Fibroblast of skin of scalp (primary cell): ENCODE measurements at regions not wholly inside any gene's neighbourhood (a gene's known extent, or its start where the extent isn't known, plus 50 kb on each side); places are given as distances from the start of the nearest gene placed in this dataset.

Source experiments
- DNase-seq: peaks from one replicate; pipeline ENCODE4 v3.0.0-alpha.2; 2013

GRCh38 chr7:68444956-68445355, 1153.3 kb upstream of the AUTS2 start:
- no peak for DNase-seq

DNA sequence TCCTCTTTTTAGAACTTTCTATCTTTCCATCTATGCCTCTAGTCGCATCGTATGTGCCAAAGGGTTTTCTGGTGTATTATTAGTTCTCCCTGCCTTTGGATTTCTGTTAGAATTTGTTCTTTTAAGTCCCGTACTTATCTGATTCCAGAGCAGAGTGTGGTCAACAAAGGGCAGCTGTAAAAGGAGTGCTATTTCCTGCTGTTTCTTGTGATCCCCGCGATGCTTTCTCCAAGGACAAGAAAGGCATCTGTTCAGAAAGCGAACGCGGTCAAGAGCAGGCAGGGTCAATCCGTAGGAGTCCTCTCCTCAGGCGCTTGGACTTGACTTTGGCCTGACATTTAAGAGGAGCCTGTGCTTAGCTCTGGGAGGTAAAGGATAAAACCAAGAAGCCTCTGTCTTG, 1152.1 kb upstream of the AUTS2 start:
- no peak for DNase-seq

DNA sequence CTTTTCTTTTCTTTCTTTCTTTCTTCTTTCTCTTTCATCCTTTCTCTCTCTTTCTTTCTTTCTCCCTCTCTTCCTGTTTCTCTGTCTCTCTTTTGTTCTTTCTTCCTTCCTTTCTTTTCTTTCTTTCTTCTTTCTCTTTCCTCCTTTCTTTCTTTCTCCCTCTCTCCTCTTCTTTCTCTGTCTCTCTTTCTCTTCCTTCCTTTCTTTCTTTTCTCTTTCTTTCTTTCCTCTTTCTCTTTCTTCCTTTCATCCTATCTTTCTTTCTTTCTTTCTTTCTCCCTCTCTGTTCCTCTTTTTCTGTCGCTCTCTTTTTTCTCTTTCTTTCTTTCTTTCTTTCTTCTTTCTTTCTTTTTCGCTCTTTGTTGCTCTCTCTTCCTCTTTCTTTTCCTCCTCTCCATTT, 1149.2 kb upstream of the AUTS2 start:
- DNase-seq, result no peak

DNA sequence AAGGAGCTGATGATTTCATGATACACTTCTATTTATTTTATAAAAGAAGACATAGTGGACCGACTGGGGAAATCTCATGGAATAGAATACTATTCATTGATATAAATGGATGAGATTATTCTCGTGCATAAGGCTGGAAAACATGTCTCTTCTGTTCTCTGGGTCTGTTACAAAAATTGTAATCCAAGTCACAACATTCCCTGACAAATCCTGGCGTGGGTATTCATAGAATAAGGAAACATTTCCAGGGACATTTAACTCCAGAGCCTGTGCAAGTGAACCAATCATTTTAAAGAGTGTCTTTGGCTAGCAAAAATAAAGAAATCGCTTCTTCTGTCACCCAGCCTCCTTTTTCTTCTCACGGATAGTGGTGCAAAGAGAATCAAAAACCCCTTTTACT, 1148.5 kb upstream of the AUTS2 start:
- DNase-seq, result no peak

GRCh38 chr7:68454931-68455330, 1143.3 kb upstream of the AUTS2 start:
- no peak for DNase-seq

- DNase-seq, result no peak
These were observed 1141.8 kb upstream of the AUTS2 start for GRCh38 chr7:68456469-68456868.

- peak; percentile 8 for DNase-seq
These were observed 1140.8 kb upstream of the AUTS2 start for GRCh38 chr7:68457481-68457880.

- DNase-seq, result peak; percentile 22
These were observed 1140.0 kb upstream of the AUTS2 start for GRCh38 chr7:68458010-68458908.

- DNase-seq, result peak; percentile 59
These were observed 1136.8 kb upstream of the AUTS2 start for GRCh38 chr7:68461430-68461829.

DNA sequence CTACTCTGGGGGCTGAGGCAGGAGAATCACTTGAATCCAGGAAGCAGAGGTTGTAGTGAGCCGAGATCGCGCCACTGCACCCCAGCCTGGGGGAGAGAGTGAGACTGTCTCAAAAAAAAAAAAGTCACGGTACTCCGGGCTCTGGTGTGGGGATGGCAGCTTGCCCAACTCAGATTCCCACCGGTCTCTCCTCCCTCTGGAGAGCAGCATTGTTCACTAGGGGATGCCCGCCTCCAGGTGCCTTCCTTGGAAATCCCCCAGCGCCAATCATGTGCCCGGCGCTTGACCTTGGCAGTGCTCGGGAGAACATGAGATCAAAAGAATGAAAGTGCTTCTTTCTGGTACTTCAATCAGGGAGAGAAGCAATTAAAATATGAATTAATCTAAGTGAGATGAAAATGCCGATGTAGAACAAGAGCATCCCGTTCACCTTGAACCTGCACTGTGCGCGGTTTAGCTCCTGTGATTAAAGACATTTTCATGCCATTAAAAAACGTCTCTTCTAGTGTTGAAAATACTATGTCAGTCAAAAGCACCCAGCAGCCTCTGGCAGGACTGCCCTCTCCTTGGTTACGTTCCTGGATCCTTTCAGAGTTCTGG, 1127.3 kb upstream of the AUTS2 start:
- DNase-seq, result no peak

GRCh38 chr7:68472688-68473087, 1125.6 kb upstream of the AUTS2 start:
- DNase-seq, result no peak

- DNase-seq, result no peak
These were observed 1123.5 kb upstream of the AUTS2 start for GRCh38 chr7:68474661-68475216.

DNA sequence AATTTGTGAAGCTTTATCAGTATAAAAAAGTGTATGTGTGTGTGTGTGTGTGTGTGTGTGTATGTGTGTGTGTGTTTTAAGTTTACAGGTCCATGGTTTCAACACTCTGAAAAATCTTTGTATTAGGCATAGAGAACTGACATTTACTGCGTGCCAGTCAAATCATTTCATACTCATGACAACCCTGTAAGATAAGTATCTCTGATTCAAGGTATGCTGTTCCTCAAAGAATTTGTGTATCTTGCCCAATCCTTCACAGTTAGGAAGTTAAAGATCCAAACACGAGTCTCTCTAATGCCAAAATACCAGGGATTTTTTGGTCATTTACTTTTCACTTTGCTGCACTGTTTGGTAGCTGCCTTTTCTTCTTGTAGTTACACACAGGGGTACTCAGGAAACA, 1121.3 kb upstream of the AUTS2 start:
- no peak for DNase-seq

DNA sequence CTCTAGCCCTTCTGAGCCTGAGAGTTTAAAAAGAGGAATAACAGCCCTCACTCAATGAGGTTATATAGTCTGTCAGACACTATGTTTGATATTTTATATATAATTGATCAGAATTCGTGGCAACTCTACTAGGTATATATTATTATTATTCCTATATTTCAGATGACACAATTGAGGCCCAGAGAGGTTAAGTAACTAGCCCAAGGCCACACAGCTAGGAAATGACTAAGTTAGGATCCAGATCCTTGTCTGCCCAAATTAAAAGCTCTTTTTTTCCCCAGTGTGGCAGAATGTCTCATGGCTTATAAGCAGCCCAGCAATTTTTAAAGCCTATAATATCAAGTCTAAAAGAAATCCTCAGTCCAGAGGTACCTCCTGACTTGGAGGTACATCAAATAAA, 1119.9 kb upstream of the AUTS2 start:
- no peak for DNase-seq

DNA sequence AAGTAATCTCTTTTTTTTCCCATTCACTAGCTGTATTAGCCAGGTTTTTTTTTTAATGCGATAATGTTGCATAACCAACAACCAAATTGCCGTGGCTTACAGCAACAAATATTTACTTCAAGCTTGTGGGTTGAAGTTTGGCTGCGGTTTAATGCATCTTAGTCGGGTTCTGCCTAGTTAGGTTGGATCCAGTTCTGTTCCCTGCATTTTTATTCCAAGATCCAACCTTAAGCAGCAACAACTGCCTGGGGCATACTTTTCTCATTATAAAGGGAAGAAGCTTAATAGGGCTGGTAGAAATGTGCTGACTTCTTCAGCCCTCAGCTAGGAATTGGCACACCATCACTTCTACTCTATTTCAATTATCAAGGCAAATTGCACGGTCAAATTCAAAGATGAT, 1115.5 kb upstream of the AUTS2 start:
- DNase-seq, result no peak

- DNase-seq, result no peak
These were observed 1113.5 kb upstream of the AUTS2 start for GRCh38 chr7:68484731-68485130.

- peak; percentile 3 for DNase-seq
These were observed 1112.9 kb upstream of the AUTS2 start for GRCh38 chr7:68485253-68485917.

DNA sequence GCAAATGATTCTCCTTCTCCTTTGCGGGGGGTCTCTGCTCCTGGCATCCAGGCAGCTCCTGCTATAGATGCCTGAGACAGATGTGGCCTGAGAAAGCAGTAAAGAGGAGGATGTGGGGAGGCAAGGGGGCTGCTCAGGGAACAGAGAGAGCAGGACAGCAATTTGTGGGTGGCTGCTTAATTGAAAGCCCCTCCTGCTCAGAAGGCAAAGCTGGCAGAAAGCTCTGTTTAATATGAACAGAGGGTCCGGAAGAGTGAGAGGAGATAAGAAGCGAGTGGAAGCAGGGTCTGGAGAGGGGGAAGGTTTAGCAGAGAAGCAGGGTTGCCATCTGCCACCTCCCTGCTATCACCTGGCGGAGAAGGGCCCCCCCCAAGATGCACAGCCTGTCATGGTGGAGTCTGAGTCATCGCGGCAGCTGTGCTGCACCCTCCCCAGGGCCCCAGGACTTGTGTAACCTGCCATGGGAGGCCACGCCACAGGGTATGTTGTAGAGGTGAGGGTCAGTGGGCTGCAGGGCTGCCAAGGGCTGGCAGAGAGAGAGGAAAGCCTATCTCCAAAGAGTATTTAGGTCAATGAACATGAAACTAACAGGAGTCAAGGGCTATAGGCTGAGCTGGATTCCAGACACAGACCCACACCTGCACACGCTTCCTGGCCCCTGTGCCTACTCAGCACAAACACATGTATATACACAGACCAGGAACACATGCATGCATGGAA, 1109.8 kb upstream of the AUTS2 start:
- DNase-seq, result no peak

- DNase-seq, result no peak
These were observed 1106.5 kb upstream of the AUTS2 start for GRCh38 chr7:68491523-68492358.

- DNase-seq, result no peak
These were observed 1106.0 kb upstream of the AUTS2 start for GRCh38 chr7:68492359-68492690.

GRCh38 chr7:68503400-68503799, 1094.9 kb upstream of the AUTS2 start:
- DNase-seq, result no peak

- no peak for DNase-seq
These were observed 1093.6 kb upstream of the AUTS2 start for GRCh38 chr7:68504716-68505115.
